H4 (cell line): ENCODE measurements at regions not wholly inside any gene's neighbourhood (a gene's known extent, or its start where the extent isn't known, plus 50 kb on each side); places are given as distances from the start of the nearest gene placed in this dataset.

Experiments
- DNase-seq: peaks from one replicate; pipeline ENCODE4 v3.0.0-alpha.2; 2015; ENCODE audit warnings: low spot score

- no peak for DNase-seq
Observed at GRCh38 chr7:46725136-46725535, 804.1 kb upstream of the IGFBP3 start.

- DNase-seq, result no peak
Observed at GRCh38 chr7:46723742-46724141, 802.7 kb upstream of the IGFBP3 start.

DNA sequence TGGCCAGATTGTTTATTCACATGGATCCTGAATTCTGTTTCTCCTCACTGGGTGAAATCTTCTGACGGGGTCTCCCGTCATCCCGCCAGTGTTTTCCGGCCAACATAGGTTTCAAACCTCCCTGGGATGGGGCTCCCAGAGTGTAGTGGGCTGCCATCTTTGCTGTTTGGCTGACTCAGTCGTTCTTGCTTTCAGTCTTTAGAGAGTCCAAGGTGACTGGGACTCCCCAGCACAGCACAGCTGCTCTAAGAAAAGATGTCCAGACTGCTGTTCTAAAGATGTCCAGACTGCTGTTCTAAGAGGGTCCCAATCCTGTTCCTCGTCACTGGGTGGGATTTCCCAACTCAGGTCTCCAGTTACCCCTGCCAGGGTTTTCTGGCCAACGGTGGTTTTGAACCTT lies 801.9 kb upstream of the IGFBP3 start:
- no peak for DNase-seq

GRCh38 chr7:46720761-46721160 lies 799.7 kb upstream of the IGFBP3 start:
- DNase-seq, result no peak

DNA sequence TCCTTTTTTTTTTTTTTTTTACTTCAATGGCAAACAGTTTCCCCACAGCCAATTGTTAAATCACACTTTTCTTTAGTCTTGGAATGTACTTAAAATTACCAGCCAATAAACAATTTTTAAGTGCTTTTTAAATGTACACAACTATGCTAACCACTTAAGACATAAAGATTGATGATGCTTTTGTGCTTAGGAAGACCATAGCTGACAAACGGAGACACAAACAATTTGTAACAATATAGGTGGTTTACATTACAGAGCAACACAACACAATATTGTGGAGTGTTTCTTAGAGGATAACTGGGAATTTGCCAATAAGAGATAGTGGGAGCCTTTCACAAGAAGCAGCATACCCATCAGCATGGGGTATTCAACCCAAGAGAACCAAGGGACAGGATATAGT lies 798.5 kb upstream of the IGFBP3 start:
- DNase-seq, result no peak

- no peak for DNase-seq
Observed at GRCh38 chr7:46716926-46717325, 795.9 kb upstream of the IGFBP3 start.

DNA sequence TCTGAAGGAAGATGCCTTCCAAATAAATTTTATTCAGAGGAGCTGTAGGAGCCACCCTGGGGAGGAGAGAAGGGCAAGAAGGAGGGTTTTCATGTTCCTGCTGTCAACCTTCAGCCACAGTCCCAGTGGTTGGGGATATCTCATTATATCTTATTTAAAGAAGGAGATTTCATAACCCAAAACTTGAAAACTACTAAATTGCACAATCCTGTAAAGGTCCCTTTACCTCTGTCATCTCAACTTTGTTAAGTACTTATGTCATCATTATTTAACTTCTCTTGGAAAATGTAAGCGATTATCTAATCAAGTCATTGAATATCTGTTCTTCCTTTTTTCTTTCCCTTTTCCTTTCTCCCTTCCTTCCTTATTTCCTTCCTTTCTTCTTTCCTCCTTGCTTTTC lies 794.5 kb upstream of the IGFBP3 start:
- no peak for DNase-seq

GRCh38 chr7:46714904-46715303 lies 793.8 kb upstream of the IGFBP3 start:
- DNase-seq, result no peak

DNA sequence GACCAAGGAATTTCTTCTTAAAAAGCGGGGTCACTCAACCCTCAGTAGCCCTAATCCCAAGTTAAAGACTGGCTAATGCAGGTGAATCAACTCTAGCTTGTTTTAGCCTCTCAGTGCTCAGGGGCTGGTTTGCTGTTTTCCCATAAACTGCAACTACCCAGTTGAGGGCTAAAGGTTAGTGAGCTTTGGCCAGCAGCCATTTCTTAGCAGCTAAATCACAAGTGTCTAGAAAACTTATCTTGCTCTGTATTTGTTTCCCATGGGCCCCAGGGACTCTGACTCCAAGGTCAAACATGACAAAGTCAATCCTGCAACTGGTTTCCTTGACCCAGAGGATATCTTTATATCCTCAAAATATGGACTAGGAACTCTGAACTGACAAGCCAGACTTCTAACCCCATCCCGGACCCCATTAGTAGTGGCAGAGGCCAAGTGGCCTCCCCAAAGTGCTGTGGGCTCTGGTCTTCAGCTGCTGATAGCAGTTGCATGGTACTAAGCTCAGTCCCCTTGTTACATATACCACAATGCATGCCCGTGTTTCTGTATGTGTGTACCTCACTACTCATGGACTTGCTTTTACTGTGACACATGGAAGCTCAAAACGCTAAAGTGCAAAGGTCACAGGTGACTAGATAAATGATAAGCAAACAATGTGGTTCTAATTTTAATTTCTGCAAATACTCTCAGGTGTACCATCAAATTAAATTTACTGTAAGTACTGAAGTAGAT lies 793.0 kb upstream of the IGFBP3 start:
- no peak for DNase-seq

DNA sequence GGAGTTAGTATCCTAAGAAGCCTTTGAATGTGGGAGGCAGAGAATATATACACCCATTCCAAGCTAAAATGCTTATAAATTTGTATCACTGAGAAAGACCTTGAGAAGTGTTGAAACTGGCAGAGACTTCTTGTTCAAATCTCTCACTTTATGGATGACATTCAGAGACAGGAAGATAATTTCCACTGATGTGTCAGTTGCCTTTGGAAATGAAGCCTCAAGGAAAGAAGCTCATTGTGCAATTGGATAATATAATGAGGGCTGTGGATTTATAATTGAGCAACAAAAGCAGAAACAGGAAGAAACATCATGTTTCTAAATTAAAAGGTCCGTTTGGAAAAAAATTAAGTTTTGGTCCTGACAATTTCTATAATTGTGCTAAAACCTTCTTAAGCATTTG lies 789.9 kb upstream of the IGFBP3 start:
- DNase-seq, result no peak

DNA sequence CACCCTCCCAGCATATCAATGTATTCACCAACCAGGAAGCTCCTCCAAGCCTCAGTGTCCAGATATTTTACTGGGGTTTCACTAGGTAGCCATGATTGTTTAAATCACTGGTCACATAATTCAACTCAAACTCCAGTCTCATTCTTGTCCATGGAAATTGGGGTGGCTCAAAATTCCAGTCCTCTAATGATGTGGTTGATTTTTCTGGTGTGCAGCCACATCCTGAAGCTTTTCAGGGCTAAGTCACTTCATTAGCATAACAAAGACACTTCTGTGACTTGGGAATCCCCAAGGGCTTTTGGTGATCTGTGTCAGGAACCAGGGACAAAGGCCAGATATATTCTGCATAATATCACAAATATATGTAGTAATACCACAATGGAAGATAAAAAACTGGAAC lies 786.9 kb upstream of the IGFBP3 start:
- peak; percentile 49 for DNase-seq

GRCh38 chr7:46705386-46706255 lies 784.5 kb upstream of the IGFBP3 start:
- DNase-seq, result no peak

- no peak for DNase-seq
Observed at GRCh38 chr7:46696741-46697140, 775.7 kb upstream of the IGFBP3 start.

GRCh38 chr7:46695051-46695708 lies 774.1 kb upstream of the IGFBP3 start:
- no peak for DNase-seq

DNA sequence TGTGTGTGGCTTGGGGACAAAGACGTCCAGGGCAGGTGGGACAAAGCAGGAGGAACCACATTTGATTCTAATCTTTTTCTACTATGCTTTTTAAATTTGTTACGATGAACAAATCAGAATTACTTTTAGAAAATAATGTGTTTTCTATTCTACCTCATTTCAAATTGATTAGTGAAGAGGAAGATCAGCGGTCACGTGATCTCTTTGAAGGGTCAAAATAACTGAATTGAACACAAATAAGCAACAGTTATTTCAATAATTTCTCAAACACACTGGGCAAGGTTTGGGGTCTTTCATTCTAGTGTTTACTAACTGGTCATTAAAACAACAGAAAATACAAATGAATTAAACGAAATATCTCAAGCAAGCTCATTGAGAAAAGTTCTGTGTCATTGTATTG lies 773.0 kb upstream of the IGFBP3 start:
- no peak for DNase-seq

GRCh38 chr7:46687203-46687602 lies 766.1 kb upstream of the IGFBP3 start:
- DNase-seq, result no peak

GRCh38 chr7:46685051-46685450 lies 764.0 kb upstream of the IGFBP3 start:
- DNase-seq, result peak; percentile 37

DNA sequence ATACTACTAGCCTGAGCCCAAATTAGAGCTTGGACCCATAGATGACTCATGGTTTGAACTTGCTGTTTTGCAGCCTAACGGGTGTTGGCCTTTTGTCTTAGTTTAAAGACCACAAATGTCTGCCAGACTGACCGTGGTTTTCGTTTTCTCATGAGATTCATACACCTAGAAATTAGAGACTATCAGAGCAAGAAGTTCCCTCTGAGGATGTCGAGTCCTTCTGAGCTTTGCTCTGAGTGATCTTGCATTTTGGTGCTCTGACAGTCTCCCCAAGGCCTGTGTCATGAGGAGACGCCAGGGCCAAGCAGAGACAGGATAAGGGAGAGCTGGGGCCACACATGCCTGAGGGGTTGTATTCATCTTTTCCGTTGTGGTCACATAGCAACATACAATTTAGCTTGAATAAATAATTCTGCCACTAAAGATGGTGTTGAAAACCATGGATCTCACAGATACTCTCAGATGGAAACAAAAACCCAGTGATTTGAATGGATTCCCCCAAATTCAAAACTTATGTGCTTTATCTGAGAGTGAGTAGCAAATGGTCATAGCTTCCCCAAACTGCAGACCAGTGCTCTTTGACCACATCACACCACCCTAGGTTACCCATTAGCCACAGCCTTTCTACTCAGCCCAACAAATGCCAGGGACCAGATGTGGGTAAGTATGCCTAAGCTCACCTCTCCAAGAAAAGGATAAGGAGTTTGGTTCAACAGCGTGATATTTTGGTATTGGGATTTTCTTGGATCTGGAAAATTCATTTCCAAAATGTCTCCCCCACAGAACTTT lies 762.0 kb upstream of the IGFBP3 start:
- peak; percentile 86 for DNase-seq

DNA sequence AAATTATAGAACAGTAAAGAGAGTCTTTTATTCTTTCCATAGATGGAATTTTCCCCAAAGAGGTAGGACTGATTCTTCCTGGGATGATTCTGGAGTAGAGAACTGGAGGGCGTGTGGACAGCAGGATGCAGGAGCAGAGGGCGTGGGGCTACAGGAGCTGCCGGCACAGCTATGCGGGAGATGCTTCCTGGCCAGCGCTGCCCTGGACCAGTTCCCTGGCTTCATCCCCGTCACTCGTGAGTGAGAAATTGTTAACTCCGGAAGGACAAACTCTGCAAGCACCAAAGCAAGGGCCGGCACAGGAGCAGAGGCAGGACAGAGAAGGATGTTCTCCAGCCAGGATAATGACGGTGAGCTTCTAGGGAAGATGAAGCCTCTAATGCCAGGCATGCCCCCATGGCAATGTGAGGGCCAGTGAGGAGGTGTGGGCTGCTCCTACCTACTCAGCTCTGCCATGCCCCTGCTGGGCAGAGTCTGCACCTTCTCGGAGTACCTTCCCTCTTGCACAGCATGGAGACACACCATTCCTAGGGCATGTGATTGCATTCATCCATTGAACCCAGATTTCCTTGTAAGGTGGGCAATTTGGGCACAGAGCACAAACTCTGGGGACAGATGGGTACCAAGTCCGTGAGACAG lies 760.9 kb upstream of the IGFBP3 start:
- DNase-seq, result peak; percentile 47

DNA sequence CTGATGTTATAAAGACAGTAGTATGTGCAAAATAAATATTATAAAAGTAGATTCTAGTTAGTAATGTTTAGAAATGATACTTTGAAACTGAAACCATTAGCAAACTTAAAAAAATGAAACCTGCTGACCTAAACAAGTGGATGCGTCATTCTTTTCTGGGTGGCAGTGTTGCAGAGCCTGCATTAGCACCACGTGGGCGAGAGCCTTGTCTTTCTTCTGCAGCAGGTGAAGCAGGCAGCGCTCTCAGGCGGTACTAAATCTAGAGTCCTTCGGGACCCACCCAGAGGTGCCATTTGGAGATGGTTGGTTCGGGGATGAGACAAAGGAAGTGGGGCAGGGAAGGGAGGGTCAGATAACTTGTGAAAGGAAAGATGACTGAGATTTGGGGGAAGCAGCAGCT lies 759.1 kb upstream of the IGFBP3 start:
- peak; percentile 83 for DNase-seq

- no peak for DNase-seq
Observed at GRCh38 chr7:46679671-46680070, 758.6 kb upstream of the IGFBP3 start.
